ENCODE measurements at regions not wholly inside any gene's neighbourhood (a gene's known extent, or its start where the extent isn't known, plus 50 kb on each side); places are given as distances from the start of the nearest gene placed in this dataset.

GRCh38 chr5:135208903-135209721, 175.1 kb upstream of the PITX1 start (continued):
- TF ChIP-seq ZNF704 (CRISPR knock-in tag; IDR thresholded peaks at IDR 0.05; ENCODE audit: borderline replicate concordance) (no peak), ZNF30 (CRISPR knock-in tag; IDR thresholded peaks at IDR 0.05) (no peak), UBTF (CRISPR knock-in tag; IDR thresholded peaks at IDR 0.05) (no peak), SMAD3 (CRISPR knock-in tag; IDR thresholded peaks at IDR 0.05) (no peak), ZNF235 (CRISPR knock-in tag; IDR thresholded peaks at IDR 0.05; ENCODE audit: borderline replicate concordance) (no peak), FOXP4 (CRISPR knock-in tag; IDR thresholded peaks at IDR 0.05) (no peak), CTCF (CRISPR knock-in tag; IDR thresholded peaks at IDR 0.05) (peak; percentile 13; the same call in 1 of the 2 replicates), ZNF331 (CRISPR knock-in tag; IDR thresholded peaks at IDR 0.05) (no peak), ZBTB33 (CRISPR knock-in tag; IDR thresholded peaks at IDR 0.05) (no peak), MAFF (IDR thresholded peaks at IDR 0.05; ENCODE audit: low read depth, low read length) (no peak), ZNF574 (CRISPR knock-in tag; IDR thresholded peaks at IDR 0.05) (no peak), ZNF761 (CRISPR knock-in tag; conservative IDR thresholded peaks at IDR 0.05) (no peak), ZNF274 (CRISPR knock-in tag; IDR thresholded peaks at IDR 0.05) (no peak)

Measured in HepG2 (cell line).